D721Med (cell line): ENCODE measurements at regions not wholly inside any gene's neighbourhood (a gene's known extent, or its start where the extent isn't known, plus 50 kb on each side); places are given as distances from the start of the nearest gene placed in this dataset.

Experiments used
- DNase-seq: peaks from one replicate; pipeline ENCODE4 v3.0.0; 2011; ENCODE audit warnings: low spot score; ENCODE audit not compliant: insufficient read length
- FAIRE-seq: peaks from 2 replicates; lab custom pipeline; 2011; peaks lifted over from hg19 to GRCh38; lab: Jason Lieb, UNC
- TF ChIP-seq, protein P1 (sequence below): IDR thresholded peaks from 2 replicates; pipeline ENCODE4 v1.5.1; 2012; ENCODE audit warnings: mild to moderate bottlenecking, control low read depth; ENCODE audit not compliant: insufficient read depth; ENCODE audit errors: missing control alignments

DNA sequence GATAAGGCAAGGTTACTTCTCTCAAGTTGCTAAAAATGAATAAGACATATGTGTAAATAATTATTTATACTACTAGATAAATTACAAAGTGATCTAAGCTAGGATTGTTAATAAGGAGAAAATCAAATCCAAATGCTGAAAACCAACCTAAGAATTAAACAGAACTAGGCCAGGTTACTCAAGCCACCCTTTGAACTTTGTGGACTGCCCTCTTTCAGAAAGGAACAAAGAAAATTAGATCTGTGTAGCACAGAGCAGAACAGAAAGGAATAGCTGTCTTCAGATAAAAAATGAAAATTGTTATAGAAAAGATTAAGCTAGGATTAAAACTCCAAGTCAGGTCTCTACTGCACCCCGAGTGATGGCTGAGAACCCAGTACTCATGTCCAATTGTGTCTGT lies 158.2 kb upstream of the LRIG1 start:
- FAIRE-seq, result no peak
- TF ChIP-seq, protein P1, sequence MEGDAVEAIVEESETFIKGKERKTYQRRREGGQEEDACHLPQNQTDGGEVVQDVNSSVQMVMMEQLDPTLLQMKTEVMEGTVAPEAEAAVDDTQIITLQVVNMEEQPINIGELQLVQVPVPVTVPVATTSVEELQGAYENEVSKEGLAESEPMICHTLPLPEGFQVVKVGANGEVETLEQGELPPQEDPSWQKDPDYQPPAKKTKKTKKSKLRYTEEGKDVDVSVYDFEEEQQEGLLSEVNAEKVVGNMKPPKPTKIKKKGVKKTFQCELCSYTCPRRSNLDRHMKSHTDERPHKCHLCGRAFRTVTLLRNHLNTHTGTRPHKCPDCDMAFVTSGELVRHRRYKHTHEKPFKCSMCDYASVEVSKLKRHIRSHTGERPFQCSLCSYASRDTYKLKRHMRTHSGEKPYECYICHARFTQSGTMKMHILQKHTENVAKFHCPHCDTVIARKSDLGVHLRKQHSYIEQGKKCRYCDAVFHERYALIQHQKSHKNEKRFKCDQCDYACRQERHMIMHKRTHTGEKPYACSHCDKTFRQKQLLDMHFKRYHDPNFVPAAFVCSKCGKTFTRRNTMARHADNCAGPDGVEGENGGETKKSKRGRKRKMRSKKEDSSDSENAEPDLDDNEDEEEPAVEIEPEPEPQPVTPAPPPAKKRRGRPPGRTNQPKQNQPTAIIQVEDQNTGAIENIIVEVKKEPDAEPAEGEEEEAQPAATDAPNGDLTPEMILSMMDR, result no peak

DNA sequence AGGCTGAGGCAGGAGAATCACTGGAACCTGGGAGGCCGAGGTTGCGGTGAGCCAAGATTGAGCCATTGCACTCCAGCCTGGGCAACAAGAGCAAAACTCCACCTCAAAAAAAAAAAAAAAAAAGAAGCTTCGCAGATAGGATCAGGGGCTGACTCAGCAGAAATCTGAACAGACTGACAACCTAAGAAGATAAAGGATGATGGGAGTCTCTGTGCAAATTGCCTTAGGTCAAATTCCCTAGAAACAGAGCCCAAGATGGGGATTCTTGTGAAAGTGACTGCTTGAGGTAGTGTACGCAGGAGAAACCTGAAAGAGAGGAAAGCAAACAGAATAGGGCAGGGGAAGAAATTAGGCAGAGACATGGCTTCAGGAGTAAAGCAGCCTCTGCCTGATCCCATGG lies 160.8 kb upstream of the LRIG1 start:
- DNase-seq (no peak), FAIRE-seq (no peak)
- TF ChIP-seq, protein P1, result no peak

More for the DNA sequence above, 158.2 kb upstream of the LRIG1 start:
- no peak for DNase-seq

DNA sequence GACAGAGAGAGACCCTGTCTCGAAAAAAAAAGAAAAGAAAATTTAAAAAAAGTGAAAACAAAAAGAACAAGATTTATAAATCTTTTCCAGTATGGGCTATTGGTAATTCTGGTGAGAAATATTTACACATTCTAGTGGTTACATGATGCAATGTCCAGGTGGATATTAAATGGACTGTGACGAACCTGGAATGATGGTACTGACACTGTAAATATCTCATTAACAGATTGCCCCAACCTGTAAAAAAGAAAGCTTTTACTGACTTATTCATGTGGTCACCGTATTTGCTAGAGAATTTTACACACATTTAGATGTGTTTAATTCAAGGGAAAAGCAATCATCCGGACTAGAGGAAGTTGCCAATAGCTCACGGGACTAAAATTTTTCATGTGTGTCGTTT lies 162.1 kb upstream of the LRIG1 start:
- TF ChIP-seq, protein P1, result no peak
- DNase-seq (no peak), FAIRE-seq (no peak)

DNA sequence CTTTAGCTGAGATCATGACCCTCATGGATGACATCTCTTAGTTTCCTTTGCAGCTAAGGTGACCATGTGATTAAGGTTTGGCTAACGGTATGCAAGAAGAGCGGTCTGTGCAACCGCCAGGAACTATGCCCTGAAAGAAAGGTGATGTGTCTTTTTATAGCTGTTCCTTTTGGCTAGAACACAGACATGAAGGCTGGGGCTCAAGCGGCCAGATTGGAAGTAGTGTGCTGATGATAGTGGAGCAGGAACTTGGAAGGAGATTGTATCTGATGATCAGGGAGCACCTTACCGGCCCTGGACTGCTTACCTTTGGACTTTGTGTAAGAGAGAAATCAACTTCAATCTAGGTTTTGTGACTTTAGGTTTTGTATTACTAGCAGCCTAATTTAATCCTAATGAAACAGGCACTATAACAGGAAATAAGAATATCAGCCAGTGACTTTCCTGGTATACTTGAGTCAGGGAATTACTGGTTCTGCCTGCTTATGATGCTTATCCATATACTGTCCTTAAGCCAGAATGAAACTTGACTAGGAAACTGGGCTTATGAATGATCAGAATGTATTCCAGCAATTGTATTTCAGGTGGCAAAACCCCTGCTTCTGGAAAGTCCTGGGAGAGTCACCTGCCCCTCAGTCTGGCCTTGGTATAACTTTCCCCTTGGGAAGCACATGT lies 164.3 kb upstream of the LRIG1 start:
- DNase-seq (no peak), FAIRE-seq (no peak)
- TF ChIP-seq, protein P1, result no peak

DNA sequence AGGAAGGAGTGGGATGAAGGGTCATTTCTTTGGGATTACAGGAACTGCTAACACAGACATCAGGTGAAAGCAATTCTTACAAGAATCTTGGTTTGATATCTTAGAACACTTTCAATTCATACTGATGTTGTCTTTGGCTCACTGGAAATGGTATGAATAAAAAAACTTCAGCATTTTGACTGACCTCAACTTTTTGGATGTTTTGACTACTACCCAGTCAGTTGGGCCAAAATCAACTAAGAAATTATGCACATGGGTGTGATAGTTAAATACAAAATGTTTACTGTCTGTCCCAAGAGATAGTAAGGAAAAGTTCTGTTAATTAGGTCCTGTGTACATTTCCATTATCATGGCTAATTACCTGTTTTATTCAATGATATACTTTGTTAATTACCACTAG lies 165.5 kb upstream of the LRIG1 start:
- TF ChIP-seq, protein P1, result no peak
- DNase-seq (no peak), FAIRE-seq (no peak)

DNA sequence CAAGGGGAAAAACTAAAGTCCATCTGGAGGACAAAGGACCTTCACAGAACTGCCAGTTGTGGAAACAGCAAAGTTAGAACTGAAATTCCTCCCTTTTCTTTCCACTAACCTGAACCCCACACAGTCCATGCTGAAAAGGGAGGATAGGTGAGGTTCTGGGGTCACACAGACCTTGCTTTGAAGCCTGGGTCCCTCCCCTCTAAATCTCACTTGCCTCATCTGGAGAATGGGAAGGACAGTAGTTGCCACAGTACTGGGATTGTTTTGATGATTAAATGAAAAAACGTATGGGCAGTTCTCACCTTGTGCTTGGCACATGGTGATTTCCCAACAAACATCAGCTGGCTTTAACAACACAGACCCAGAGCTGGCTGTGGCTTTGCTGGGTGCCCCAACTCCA lies 166.4 kb upstream of the LRIG1 start:
- DNase-seq (no peak), FAIRE-seq (no peak)
- TF ChIP-seq, protein P1, result no peak

DNA sequence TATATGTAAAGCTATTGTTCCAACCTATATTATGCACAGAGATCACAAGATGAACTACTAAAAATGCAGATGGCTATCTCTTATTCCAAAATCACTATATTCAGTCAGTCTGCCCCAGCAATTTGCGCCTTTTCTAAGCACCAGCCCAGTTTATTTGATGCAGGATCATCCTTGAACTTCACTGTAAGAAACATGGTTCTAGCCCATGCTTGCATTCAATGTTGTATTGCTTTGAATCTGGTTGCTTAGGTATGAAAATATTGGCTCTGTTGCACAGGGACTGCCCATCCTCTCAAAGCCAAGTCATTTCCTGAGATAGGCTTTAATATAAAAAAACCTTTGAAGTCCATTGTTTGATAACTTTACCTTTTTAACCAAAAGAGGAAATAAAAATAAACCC lies 170.5 kb upstream of the LRIG1 start:
- TF ChIP-seq, protein P1, result no peak
- no peak for FAIRE-seq
- no peak for DNase-seq
